ENCODE measurements at regions not wholly inside any gene's neighbourhood (a gene's known extent, or its start where the extent isn't known, plus 50 kb on each side); places are given as distances from the start of the nearest gene placed in this dataset.

DNA sequence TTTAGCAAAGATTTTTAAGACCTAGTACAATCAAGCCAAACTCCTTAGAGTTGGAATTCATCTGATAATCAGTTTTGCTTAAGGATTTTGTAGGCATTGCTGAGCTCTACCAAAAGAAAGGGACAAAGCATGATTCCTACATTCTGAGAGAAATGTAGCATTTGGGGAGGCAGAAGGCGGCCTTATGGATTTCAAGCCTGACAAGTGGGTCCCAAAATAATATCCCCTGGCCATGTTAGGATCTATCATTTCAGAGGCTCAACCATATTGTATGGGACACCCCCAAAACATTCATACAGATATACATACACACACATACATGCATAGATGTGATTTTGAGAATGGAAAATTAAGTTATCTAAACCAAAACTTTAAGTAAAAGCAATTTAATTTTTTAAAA is 257.8 kb upstream of the VLDLR start:
- no peak overlapping the region for H3K4me2 ChIP-seq (ENCODE audit: insufficient read depth, low read length)
- no peak for FAIRE-seq
- H3K4me1 ChIP-seq (ENCODE audit: control insufficient read depth, extremely low read depth, insufficient read depth, low read length) = no peaks in the 10 kb centered on the region
- no peaks in the 10 kb centered on the region for H3K36me3 ChIP-seq (ENCODE audit: control insufficient read depth in 2 of 2, extremely low read depth in 1 of 2, insufficient read depth in 2 of 2, low read length in 2 of 2)
- no peak for TF ChIP-seq POLR2AphosphoS5 (IDR thresholded peaks at IDR 0.05; ENCODE audit: insufficient read depth, low read depth, low read length)
- TF ChIP-seq GATA2 (IDR thresholded peaks at IDR 0.05; ENCODE audit: insufficient read depth, insufficient read length, low read depth, low read length) = no peak
- no peak for TF ChIP-seq JUN (IDR thresholded peaks at IDR 0.05; ENCODE audit: borderline replicate concordance, insufficient read depth, insufficient read length, low read depth)
- TF ChIP-seq, protein P1, sequence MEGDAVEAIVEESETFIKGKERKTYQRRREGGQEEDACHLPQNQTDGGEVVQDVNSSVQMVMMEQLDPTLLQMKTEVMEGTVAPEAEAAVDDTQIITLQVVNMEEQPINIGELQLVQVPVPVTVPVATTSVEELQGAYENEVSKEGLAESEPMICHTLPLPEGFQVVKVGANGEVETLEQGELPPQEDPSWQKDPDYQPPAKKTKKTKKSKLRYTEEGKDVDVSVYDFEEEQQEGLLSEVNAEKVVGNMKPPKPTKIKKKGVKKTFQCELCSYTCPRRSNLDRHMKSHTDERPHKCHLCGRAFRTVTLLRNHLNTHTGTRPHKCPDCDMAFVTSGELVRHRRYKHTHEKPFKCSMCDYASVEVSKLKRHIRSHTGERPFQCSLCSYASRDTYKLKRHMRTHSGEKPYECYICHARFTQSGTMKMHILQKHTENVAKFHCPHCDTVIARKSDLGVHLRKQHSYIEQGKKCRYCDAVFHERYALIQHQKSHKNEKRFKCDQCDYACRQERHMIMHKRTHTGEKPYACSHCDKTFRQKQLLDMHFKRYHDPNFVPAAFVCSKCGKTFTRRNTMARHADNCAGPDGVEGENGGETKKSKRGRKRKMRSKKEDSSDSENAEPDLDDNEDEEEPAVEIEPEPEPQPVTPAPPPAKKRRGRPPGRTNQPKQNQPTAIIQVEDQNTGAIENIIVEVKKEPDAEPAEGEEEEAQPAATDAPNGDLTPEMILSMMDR (IDR thresholded peaks at IDR 0.05; ENCODE audit: extremely low read depth in 1 of 2, insufficient read depth in 1 of 2, low read depth in 1 of 2, low read length in 2 of 2) = no peak
- TF ChIP-seq, protein P2, sequence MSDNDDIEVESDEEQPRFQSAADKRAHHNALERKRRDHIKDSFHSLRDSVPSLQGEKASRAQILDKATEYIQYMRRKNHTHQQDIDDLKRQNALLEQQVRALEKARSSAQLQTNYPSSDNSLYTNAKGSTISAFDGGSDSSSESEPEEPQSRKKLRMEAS (IDR thresholded peaks at IDR 0.05; ENCODE audit: insufficient read depth, insufficient read length) = no peak
- no peak for TF ChIP-seq FOS (IDR thresholded peaks at IDR 0.05; ENCODE audit: borderline replicate concordance, insufficient read depth, low read length)
- no peak for TF ChIP-seq EZH2 (IDR thresholded peaks at IDR 0.05; ENCODE audit: borderline replicate concordance, low read depth, low read length, severe bottlenecking)
- TF ChIP-seq POLR2A (IDR thresholded peaks at IDR 0.05; ENCODE audit: low read depth, low read length) = no peak
- no peak for DNase-seq (ENCODE audit: low read depth, low spot score)
- no peak overlapping the region for H3K9ac ChIP-seq (replicated peaks; ENCODE audit: extremely low read depth, insufficient read depth, low read length)
- no peaks in the 10 kb centered on the region for H4K20me1 ChIP-seq (replicated peaks; ENCODE audit: control insufficient read depth, extremely low read depth, insufficient read depth, low read length)
- H3K27ac ChIP-seq (ENCODE audit: insufficient read depth, low read depth, low read length) = no peak overlapping the region
- CTCF ChIA-PET = no interaction called here
- H3K4me3 ChIP-seq (replicated peaks in 1 of 3; ENCODE audit: insufficient read depth in 1 of 3, low read depth in 1 of 3, low read length in 3 of 3) = no peak overlapping the region
- POLR2A ChIA-PET = no interaction called here
- no peaks in the 10 kb centered on the region for H3K9me1 ChIP-seq (replicated peaks; ENCODE audit: control insufficient read depth, extremely low read depth, insufficient read depth, low read length)
- no TSS peak for BruUV-seq (replicated peaks)
- H3K9me3 ChIP-seq (replicated peaks; ENCODE audit: control insufficient read depth, insufficient read depth, low read length) = no peaks in the 10 kb centered on the region
- no peaks in the 10 kb centered on the region for H3K79me2 ChIP-seq (ENCODE audit: control insufficient read depth, insufficient read depth, low read length)
- intact Hi-C loops (cut with micrococcal nuclease) (no loop called here), dilution Hi-C loops (cut with MboI; ENCODE audit: extremely low pct_ligation_motif_present, low sequenced_read_pairs) (no loop called here)
- no peaks in the 10 kb centered on the region for H3K27me3 ChIP-seq (ENCODE audit: control insufficient read depth in 2 of 2, insufficient read depth in 2 of 2, low read length in 2 of 2)
- H2AFZ ChIP-seq (ENCODE audit: low read depth, low read length) = no peak overlapping the region
